ENCODE measurements at regions not wholly inside any gene's neighbourhood (a gene's known extent, or its start where the extent isn't known, plus 50 kb on each side); places are given as distances from the start of the nearest gene placed in this dataset.

DNA sequence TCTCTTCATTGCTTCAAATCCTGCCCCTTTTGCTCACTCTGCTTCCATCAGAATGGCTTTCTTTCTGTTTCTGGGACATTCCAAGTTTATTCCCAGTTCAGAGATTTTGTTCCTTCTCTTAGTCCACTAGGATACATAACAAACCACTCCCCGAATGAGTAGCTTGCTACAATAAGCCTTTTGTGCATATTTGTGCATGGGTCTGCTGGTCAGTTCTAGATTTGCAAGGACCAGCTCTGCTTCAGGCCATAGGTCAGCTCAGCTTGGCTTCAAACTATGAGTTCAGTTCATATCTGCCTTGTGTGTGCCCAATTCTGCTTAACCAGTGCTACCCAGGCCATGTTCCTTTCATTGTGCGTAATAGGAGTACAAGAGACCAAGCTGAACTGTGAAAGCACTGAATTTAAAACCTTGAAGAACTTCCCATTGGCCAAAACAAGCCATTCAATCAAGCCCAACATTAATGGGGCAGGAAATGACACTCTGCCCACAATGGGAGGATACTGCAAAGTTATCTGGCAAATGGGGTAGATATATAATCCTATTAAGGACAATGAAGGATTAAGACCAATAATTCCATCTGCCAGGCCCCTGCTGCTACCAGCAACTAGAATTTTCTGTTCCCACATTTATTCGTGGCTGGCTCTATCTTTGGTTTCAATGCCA lies 328.8 kb downstream of the PRELID2 start:
- Mint-ChIP-seq H3K36me3 (ENCODE audit: low read depth) (peaks cover 5% of the 10 kb centered on the region), H3K4me1 (peaks cover 21% of the 10 kb centered on the region), H3K4me3 (no peak overlapping the region), H3K9me3 (peaks cover 14% of the 10 kb centered on the region), H3K27ac (no peak overlapping the region), H3K27me3 (ENCODE audit: low read depth, poor library complexity) (peaks cover 10% of the 10 kb centered on the region)
- DNase-seq: no peak
- TF ChIP-seq, protein P1, sequence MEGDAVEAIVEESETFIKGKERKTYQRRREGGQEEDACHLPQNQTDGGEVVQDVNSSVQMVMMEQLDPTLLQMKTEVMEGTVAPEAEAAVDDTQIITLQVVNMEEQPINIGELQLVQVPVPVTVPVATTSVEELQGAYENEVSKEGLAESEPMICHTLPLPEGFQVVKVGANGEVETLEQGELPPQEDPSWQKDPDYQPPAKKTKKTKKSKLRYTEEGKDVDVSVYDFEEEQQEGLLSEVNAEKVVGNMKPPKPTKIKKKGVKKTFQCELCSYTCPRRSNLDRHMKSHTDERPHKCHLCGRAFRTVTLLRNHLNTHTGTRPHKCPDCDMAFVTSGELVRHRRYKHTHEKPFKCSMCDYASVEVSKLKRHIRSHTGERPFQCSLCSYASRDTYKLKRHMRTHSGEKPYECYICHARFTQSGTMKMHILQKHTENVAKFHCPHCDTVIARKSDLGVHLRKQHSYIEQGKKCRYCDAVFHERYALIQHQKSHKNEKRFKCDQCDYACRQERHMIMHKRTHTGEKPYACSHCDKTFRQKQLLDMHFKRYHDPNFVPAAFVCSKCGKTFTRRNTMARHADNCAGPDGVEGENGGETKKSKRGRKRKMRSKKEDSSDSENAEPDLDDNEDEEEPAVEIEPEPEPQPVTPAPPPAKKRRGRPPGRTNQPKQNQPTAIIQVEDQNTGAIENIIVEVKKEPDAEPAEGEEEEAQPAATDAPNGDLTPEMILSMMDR (IDR thresholded peaks at IDR 0.05): no peak

DNA sequence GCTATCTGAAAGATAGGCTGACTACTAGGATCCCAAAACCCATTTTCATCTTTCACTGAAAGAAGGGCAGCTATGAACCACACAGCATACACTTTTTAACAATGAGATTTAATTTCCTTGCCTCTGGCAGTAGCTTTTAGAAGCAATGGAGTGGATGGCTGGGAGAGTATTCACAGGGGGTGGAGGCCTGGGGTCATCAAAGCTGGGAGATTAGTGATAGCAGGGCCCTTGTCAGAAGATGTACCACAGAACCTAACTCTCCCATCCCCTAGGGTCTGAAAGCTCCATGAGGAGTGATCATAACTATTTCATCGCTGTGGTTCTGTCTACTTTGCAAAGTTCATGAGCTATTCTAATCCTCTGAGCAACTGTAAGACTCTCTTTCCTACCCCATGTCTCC lies 332.2 kb downstream of the PRELID2 start:
- Mint-ChIP-seq H3K27me3 (ENCODE audit: low read depth, poor library complexity) (peaks cover 6% of the 10 kb centered on the region), H3K36me3 (ENCODE audit: low read depth) (peaks cover 5% of the 10 kb centered on the region), H3K27ac (no peak overlapping the region), H3K9me3 (peaks cover 20% of the 10 kb centered on the region), H3K4me1 (peaks cover 35% of the 10 kb centered on the region), H3K4me3 (no peak overlapping the region)
- DNase-seq: no peak
- TF ChIP-seq, protein P1 (IDR thresholded peaks at IDR 0.05): no peak

DNA sequence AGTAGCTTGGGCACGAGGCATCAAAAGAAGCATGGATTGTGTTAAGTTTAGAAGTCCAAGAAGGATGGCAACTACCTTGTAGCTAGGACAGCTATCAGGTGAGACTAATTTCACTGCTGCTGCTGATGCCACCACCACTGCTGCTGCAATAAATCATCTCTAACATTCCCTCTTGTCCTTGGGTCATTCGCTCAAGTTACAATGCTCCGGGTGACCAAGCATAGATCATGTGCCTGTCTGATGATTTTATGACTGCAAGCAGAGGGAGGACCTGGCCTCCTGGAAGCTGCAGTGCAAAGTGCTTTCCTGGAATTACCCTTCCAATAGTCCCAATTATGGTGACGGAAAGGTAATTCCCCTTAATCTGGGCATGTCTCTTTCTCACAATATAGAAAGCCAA lies 334.4 kb downstream of the PRELID2 start:
- Mint-ChIP-seq H3K27ac (peak overlapping the region; percentile 87), H3K4me3 (no peak overlapping the region), H3K9me3 (peaks cover 27% of the 10 kb centered on the region)

DNA sequence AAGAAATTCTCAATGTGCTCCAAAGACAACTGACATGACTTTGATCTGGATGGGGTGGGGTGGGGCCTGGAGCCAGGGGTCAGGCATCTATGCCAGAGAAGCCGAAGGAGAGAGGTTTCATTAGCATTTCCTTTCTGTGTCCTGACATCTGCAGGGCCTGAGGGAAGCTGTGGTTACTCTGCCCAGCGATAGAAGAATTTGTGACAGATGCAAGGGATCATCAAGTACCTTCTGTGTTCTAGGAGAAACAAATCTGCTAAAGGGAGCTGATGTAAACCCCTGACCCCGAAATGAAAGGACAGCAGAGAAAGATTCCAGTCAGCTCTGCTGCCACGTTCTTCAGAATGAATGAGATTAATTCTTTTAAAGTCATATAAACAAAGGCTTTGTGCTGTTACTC lies 335.7 kb downstream of the PRELID2 start:
- Mint-ChIP-seq H3K4me1 (peaks cover 35% of the 10 kb centered on the region), H3K9me3 (peaks cover 27% of the 10 kb centered on the region), H3K4me3 (no peak overlapping the region), H3K27me3 (ENCODE audit: low read depth, poor library complexity) (peaks cover 6% of the 10 kb centered on the region), H3K27ac (no peak overlapping the region), H3K36me3 (ENCODE audit: low read depth) (peaks cover 5% of the 10 kb centered on the region)
- no peak for DNase-seq
- TF ChIP-seq, protein P1 (IDR thresholded peaks at IDR 0.05): no peak

More for the DNA sequence above, 334.4 kb downstream of the PRELID2 start:
- H3K27me3 Mint-ChIP-seq (ENCODE audit: low read depth, poor library complexity): peaks cover 6% of the 10 kb centered on the region
- peaks cover 5% of the 10 kb centered on the region for H3K36me3 Mint-ChIP-seq (ENCODE audit: low read depth)
- DNase-seq: peak; percentile 26
- H3K4me1 Mint-ChIP-seq: peaks cover 35% of the 10 kb centered on the region
- TF ChIP-seq, protein P1 (IDR thresholded peaks at IDR 0.05): no peak

DNA sequence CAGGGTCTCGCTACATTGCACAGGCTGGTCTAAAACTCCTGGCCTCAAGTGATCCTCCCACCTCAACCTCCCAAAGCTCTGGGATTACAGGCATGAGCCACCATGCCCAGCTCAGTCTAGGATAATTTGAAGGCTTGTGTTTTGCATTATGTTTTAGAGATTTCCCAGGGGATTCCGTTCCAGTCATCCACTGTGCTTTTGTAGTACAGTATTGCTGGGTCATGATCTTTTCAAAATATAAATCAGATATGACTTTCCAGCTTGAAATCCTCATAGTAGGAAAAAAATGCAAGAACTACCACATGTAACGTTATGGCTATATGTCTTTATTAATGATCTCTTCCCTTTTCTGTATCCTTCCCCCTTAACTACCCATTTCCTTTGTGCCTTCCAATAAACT lies 338.1 kb downstream of the PRELID2 start:
- Mint-ChIP-seq H3K27ac (no peak overlapping the region), H3K9me3 (peaks cover 21% of the 10 kb centered on the region), H3K4me1 (peaks cover 30% of the 10 kb centered on the region), H3K27me3 (ENCODE audit: low read depth, poor library complexity) (peaks cover 3% of the 10 kb centered on the region), H3K4me3 (no peak overlapping the region), H3K36me3 (ENCODE audit: low read depth) (no peaks in the 10 kb centered on the region)
- TF ChIP-seq, protein P1 (IDR thresholded peaks at IDR 0.05): no peak
- DNase-seq: no peak

DNA sequence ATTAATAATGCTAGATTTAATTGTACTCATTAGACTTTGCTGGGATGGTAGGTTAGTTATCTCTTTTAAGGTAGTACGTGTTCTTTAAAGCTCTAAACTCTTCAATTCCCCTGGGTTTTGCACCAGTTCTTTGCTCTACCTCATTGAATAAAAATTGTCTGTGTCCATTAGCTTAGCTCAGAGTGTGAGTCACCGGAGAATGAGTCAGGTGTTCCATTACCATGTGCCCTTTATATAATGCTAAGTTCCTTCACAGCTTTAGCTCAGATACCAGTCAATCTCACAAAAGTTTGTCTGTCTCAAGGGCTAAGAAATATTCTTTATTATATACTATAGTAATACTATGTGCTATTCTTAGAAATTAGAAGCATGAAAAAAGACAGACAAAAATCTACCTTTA lies 339.4 kb downstream of the PRELID2 start:
- Mint-ChIP-seq H3K9me3 (peaks cover 11% of the 10 kb centered on the region), H3K4me1 (peaks cover 16% of the 10 kb centered on the region), H3K27ac (no peak overlapping the region), H3K36me3 (ENCODE audit: low read depth) (no peaks in the 10 kb centered on the region), H3K27me3 (ENCODE audit: low read depth, poor library complexity) (no peaks in the 10 kb centered on the region), H3K4me3 (no peak overlapping the region)
- TF ChIP-seq, protein P1 (IDR thresholded peaks at IDR 0.05): no peak
- no peak for DNase-seq
